Osteoblast (primary cell): ENCODE measurements at regions not wholly inside any gene's neighbourhood (a gene's known extent, or its start where the extent isn't known, plus 50 kb on each side); places are given as distances from the start of the nearest gene placed in this dataset.

Source experiments
- DNase-seq: peaks from one replicate; pipeline ENCODE4 v3.0.0; 2011; ENCODE audit warnings: low spot score, mixed read lengths; ENCODE audit not compliant: insufficient read length; ENCODE audit errors: missing footprints
- H2AFZ ChIP-seq: 2 replicates; pipeline ENCODE4 v1.6.0; 2011; ENCODE audit warnings: mild to moderate bottlenecking, low read length
- H3K27ac ChIP-seq: 2 replicates; pipeline ENCODE4 v1.5.1; 2011; ENCODE audit warnings: mild to moderate bottlenecking, low read depth, low read length, moderate library complexity
- H3K27me3 ChIP-seq: 2 replicates; pipeline ENCODE4 v1.6.0; 2012; ENCODE audit warnings: mild to moderate bottlenecking, control low read depth, inconsistent platforms, low read length, moderate library complexity; ENCODE audit not compliant: insufficient read depth
- H3K36me3 ChIP-seq: 2 replicates; pipeline ENCODE4 v1.5.1; 2011; ENCODE audit warnings: mild to moderate bottlenecking, low read length, control low read depth, moderate library complexity; ENCODE audit not compliant: insufficient read depth
- H3K4me1 ChIP-seq: 2 replicates; pipeline ENCODE4 v1.5.1; 2011; ENCODE audit warnings: mild to moderate bottlenecking, low read length, control low read depth, moderate library complexity; ENCODE audit not compliant: insufficient read depth
- H3K4me2 ChIP-seq: 2 replicates; pipeline ENCODE4 v1.6.0; 2011; ENCODE audit warnings: mild to moderate bottlenecking, low read length; ENCODE audit not compliant: insufficient read depth
- H3K4me3 ChIP-seq: fragments of 200-600 bp; sonication (generic); 3 replicates; pipeline ENCODE4 v1.5.1; 2012; ENCODE audit warnings: mild to moderate bottlenecking, low read length, inconsistent platforms; ENCODE audit not compliant: insufficient read depth
- H3K79me2 ChIP-seq: 2 replicates; pipeline ENCODE4 v1.6.0; 2012; ENCODE audit warnings: mild to moderate bottlenecking, low read length, control low read depth, inconsistent platforms; ENCODE audit not compliant: insufficient read depth
- H3K9me3 ChIP-seq: 2 replicates; pipeline ENCODE4 v1.5.1; 2011; ENCODE audit warnings: low read depth, low read length, control low read depth
- H4K20me1 ChIP-seq: 2 replicates; pipeline ENCODE4 v1.6.0; 2012; ENCODE audit warnings: mild to moderate bottlenecking, low read length, control low read depth; ENCODE audit not compliant: insufficient read depth
- TF ChIP-seq, protein P1 (sequence below): IDR thresholded peaks from 2 replicates; pipeline ENCODE4 v1.5.1; 2011; ENCODE audit warnings: mild to moderate bottlenecking, low read depth, low read length, moderate library complexity; ENCODE audit errors: extremely low read depth

DNA sequence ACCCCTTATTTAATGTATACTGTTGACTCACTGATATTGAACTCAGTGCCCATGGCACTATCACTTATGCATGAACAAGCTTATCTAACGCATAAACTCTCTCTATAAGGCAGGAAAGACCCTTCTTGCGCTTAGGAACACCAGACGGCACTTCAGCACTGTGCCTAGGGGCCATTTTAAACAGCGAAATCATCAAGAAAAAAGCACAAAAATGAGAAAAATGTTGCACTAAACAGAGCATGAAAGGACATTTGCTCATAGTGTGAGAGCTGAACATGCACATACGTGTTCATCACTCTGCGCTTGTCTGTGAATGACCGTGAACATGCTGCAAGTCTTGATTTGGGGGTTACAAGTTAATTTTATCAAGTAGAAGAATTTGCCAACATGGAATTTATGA is 109.6 kb downstream of the WDR11 start:
- H3K4me2 ChIP-seq, result no peak overlapping the region
- no peak for DNase-seq
- no peak overlapping the region for H3K27ac ChIP-seq
- H3K4me1 ChIP-seq, result no peaks in the 10 kb centered on the region
- no peaks in the 10 kb centered on the region for H3K79me2 ChIP-seq
- H2AFZ ChIP-seq, result no peak overlapping the region
- H3K9me3 ChIP-seq, result no peaks in the 10 kb centered on the region
- H4K20me1 ChIP-seq, result no peaks in the 10 kb centered on the region
- H3K4me3 ChIP-seq, result no peak overlapping the region
- TF ChIP-seq, protein P1, sequence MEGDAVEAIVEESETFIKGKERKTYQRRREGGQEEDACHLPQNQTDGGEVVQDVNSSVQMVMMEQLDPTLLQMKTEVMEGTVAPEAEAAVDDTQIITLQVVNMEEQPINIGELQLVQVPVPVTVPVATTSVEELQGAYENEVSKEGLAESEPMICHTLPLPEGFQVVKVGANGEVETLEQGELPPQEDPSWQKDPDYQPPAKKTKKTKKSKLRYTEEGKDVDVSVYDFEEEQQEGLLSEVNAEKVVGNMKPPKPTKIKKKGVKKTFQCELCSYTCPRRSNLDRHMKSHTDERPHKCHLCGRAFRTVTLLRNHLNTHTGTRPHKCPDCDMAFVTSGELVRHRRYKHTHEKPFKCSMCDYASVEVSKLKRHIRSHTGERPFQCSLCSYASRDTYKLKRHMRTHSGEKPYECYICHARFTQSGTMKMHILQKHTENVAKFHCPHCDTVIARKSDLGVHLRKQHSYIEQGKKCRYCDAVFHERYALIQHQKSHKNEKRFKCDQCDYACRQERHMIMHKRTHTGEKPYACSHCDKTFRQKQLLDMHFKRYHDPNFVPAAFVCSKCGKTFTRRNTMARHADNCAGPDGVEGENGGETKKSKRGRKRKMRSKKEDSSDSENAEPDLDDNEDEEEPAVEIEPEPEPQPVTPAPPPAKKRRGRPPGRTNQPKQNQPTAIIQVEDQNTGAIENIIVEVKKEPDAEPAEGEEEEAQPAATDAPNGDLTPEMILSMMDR, result no peak
- H3K27me3 ChIP-seq, result no peaks in the 10 kb centered on the region
- no peaks in the 10 kb centered on the region for H3K36me3 ChIP-seq

DNA sequence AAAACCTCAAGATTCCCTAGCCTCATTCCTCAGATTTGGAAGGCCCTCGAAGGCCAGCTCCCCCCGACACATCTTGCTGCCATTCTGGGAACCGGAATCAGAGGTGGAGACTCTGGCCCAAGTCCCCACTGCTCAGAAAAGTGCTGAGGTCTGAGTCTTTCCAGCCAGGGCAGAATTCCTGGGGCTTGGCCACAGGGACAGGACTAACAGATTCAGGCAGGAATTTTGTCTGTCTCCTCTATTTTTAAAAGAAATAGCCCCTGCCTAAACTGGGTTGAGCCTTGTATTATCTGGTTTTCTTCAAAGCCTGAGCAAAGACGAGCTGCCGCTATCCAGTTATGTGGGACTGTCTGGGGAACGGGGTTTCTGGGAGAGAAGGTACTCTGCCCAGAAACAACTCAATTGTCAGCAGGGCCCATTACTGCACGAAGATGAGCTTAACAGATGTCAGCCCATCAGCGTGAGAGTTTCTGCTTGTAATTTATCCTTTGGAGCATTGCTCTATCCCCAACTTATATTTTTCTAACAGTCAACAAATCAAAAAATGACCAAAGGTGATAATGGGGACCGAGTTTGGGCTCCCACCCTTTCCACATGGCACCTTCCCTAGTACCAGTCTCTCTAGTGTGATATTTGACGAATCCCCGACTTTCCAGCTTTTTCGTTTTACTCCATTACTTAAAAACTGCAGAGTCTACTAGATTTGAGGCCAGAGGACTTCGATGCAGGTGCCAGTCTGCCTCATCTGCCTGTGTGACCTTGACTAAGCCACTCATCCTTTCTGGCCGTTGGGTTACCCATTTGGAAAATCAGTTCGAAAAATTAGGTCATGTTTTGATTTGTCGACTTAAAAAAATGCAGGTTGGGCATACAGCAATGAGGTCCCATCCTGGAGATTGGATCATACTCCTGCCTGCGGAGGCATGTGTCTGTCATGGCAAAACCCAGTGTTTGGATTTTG is 110.9 kb downstream of the WDR11 start:
- Histone ChIP-seq H3K27me3 (no peaks in the 10 kb centered on the region), H3K4me2 (no peak overlapping the region), H3K4me3 (no peak overlapping the region), H3K27ac (no peak overlapping the region), H4K20me1 (no peaks in the 10 kb centered on the region), H3K36me3 (no peaks in the 10 kb centered on the region), H3K79me2 (no peaks in the 10 kb centered on the region), H2AFZ (no peak overlapping the region), H3K4me1 (no peaks in the 10 kb centered on the region), H3K9me3 (no peaks in the 10 kb centered on the region)
- TF ChIP-seq, protein P1, result no peak
- DNase-seq, result no peak

DNA sequence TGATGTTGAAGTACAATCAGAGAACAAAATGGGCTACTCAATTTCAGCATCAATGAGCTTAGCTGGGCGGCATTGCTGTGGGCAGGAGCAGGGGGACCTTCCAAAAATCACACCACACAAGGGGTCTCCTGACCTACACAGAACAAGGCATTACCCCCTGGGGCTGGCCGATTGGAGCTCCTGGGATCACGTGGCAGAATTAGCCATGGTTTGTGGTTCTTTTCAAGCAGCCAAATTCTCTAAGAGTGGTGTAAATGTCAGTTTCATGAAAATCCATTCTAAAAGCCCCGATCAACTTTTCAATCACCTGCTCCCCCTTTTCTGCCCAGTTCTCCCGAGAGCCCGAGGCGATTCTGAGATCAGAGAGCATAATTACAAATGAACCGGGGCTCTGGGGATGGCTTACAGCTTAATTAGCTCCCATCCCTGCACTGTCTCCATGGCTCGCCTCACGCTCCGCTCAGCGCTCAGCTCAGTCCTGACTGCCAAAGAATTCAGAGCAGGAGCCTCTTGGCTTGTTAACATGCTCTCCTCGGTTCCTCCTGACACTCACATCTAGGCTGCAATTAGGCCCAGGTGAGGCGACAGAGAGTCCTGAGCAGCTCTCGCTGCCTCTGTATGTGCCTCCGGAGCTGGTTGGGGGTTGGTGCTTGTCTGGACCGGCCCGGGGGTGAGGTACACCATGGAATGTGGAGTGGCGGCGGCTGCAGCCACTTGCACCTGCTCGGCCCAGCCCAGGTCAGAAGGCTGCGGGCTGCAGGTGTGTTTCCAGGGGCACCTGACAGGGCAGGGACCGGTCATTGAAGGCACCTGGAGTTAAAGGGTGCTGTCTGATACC is 111.8 kb downstream of the WDR11 start:
- Histone ChIP-seq H3K27me3 (no peaks in the 10 kb centered on the region), H3K4me3 (no peak overlapping the region), H4K20me1 (no peaks in the 10 kb centered on the region), H3K36me3 (no peaks in the 10 kb centered on the region), H3K4me2 (no peak overlapping the region), H3K4me1 (no peaks in the 10 kb centered on the region), H3K9me3 (no peaks in the 10 kb centered on the region), H3K27ac (no peak overlapping the region), H3K79me2 (no peaks in the 10 kb centered on the region), H2AFZ (no peak overlapping the region)
- TF ChIP-seq, protein P1, result no peak
- no peak for DNase-seq
